Chondrocyte (in vitro differentiated cells): ENCODE measurements at regions not wholly inside any gene's neighbourhood (a gene's known extent, or its start where the extent isn't known, plus 50 kb on each side); places are given as distances from the start of the nearest gene placed in this dataset.

Source experiments
- DNase-seq: peaks from one replicate; pipeline ENCODE4 v3.0.0; 2021; ENCODE audit warnings: mixed read lengths, low spot score
- H3K27ac Mint-ChIP-seq: one replicate; pipeline ENCODE4 v1.8.0; 2021; ENCODE audit warnings: mild to moderate bottlenecking, moderate library complexity, mixed read lengths; ENCODE audit not compliant: unreplicated experiment
- H3K27me3 Mint-ChIP-seq: 2 replicates; pipeline ENCODE4 v1.8.0; 2021; ENCODE audit warnings: low read depth, mixed read lengths
- H3K36me3 Mint-ChIP-seq: 2 replicates; pipeline ENCODE4 v1.8.0; 2021; ENCODE audit warnings: low read depth, mixed read lengths
- H3K4me1 Mint-ChIP-seq: 2 replicates; pipeline ENCODE4 v1.8.0; 2021; ENCODE audit warnings: low read depth, mild to moderate bottlenecking, mixed read lengths
- H3K4me3 Mint-ChIP-seq: one replicate; pipeline ENCODE4 v1.8.0; 2021; ENCODE audit warnings: mild to moderate bottlenecking, moderate library complexity, mixed read lengths; ENCODE audit not compliant: unreplicated experiment
- H3K9me3 Mint-ChIP-seq: 2 replicates; pipeline ENCODE4 v1.8.0; 2021; ENCODE audit warnings: low read depth, mixed read lengths
- CTCF ChIP-seq: fragments of 200-600 bp; sonication (generic); IDR thresholded peaks from 2 replicates; pipeline ENCODE4 v1.5.0; 2021; ENCODE audit warnings: antibody characterized with exemption, mild to moderate bottlenecking, moderate library complexity

- DNase-seq = no peak
- no peaks in the 10 kb centered on the region for H3K36me3 Mint-ChIP-seq
- peaks cover 13% of the 10 kb centered on the region for H3K27me3 Mint-ChIP-seq
- H3K4me3 Mint-ChIP-seq = no peak overlapping the region
- no peak for TF ChIP-seq CTCF
- H3K27ac Mint-ChIP-seq = no peak overlapping the region
- no peaks in the 10 kb centered on the region for H3K9me3 Mint-ChIP-seq
- H3K4me1 Mint-ChIP-seq = no peaks in the 10 kb centered on the region
Measured at GRCh38 chr17:51387582-51387981, 127.2 kb downstream of the UTP18 start.

DNA sequence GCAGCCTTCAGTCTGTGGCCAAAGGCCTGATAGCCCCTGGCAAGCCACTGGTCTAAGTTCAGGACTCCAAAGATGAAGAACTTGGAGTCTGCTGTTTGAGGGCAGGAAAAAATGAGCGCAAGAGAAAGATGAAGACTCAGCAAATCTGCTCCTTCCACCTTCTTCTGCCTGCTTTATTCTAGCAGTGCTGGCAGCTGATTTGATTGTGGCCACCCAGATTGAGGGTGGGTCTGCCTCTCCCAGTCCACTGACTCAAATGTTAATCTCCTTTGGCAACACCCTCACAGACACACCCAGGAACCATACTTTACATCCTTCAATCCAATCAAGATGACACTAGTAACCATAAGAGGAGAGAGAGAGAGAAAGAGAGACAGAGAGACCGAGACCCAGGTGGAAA is 127.6 kb downstream of the UTP18 start:
- Mint-ChIP-seq H3K9me3 (no peaks in the 10 kb centered on the region), H3K27me3 (peaks cover 13% of the 10 kb centered on the region), H3K4me1 (no peaks in the 10 kb centered on the region), H3K27ac (no peak overlapping the region), H3K4me3 (no peak overlapping the region), H3K36me3 (no peaks in the 10 kb centered on the region)
- DNase-seq = no peak
- no peak for TF ChIP-seq CTCF

GRCh38 chr17:51389875-51390274 is 129.5 kb downstream of the UTP18 start:
- Mint-ChIP-seq H3K4me3 (no peak overlapping the region), H3K36me3 (no peaks in the 10 kb centered on the region), H3K4me1 (no peaks in the 10 kb centered on the region), H3K27me3 (peaks cover 13% of the 10 kb centered on the region), H3K27ac (no peak overlapping the region), H3K9me3 (no peaks in the 10 kb centered on the region)
- TF ChIP-seq CTCF = no peak
- DNase-seq = no peak

DNA sequence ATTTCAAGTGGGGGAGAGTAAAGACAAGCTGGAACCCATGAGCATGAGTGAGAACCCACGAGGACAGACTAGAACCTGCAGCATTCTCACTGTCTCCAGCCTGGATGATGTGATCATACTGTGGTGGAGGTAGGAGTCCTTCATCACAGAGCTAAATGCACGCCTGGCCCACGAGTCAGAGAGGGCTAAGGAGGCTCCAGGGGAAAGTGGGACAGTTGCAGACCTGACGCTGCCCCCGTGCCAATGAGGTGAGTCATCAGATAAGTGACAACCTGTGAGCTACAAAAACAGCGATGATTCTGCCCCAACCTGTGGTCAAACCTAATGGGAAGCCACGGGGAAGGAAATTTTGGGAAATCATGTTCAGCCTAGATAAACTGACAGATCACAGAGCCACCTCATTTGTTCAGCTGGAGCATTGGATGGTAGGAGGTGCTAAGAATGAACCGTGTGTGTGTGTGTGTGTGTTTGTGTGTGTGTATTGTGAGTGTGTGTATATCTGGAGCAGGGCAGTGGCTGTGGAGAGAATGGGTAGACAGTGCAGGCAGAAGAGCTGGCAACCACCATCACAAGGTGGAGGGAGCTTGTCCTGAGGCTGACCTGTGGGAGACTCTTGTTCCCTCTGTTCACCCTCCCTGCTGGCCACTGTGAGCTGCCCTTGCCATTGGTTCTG is 131.8 kb downstream of the UTP18 start:
- DNase-seq = no peak
- peaks cover under 1% of the 10 kb centered on the region for H3K4me1 Mint-ChIP-seq
- H3K27me3 Mint-ChIP-seq = peaks cover 13% of the 10 kb centered on the region
- no peaks in the 10 kb centered on the region for H3K9me3 Mint-ChIP-seq
- TF ChIP-seq CTCF = no peak
- no peaks in the 10 kb centered on the region for H3K36me3 Mint-ChIP-seq
- H3K4me3 Mint-ChIP-seq = no peak overlapping the region
- H3K27ac Mint-ChIP-seq = no peak overlapping the region

- Mint-ChIP-seq H3K4me3 (no peak overlapping the region), H3K36me3 (no peaks in the 10 kb centered on the region), H3K27me3 (peaks cover 3% of the 10 kb centered on the region), H3K4me1 (peaks cover 10% of the 10 kb centered on the region), H3K9me3 (no peaks in the 10 kb centered on the region), H3K27ac (no peak overlapping the region)
- TF ChIP-seq CTCF = no peak
- DNase-seq = no peak
Measured at GRCh38 chr17:51395621-51396020, 135.3 kb downstream of the UTP18 start.
